Right ventricle myocardium superior (tissue), 1 donor: ENCODE measurements at regions not wholly inside any gene's neighbourhood (a gene's known extent, or its start where the extent isn't known, plus 50 kb on each side); places are given as distances from the start of the nearest gene placed in this dataset.

Experiments
- ATAC-seq: fragments of 200-7000 bp; cut with Tn5 transposase; one replicate; pipeline ENCODE4 v1.9.1; 2020; ENCODE audit warnings: mild to moderate bottlenecking; ENCODE audit not compliant: poor library complexity
- DNase-seq: peaks from one replicate; pipeline ENCODE4 v3.0.0-alpha.2; 2020
- intact Hi-C: fragments of 100-400 bp; cut with DNase I; formaldehyde crosslinking; loops from one replicate; pipeline ENCODE4 v1.11.2; 2022
- donor health status: DM: no; HTN: yes; CAD: no; lungs with severe emphysema.

DNA sequence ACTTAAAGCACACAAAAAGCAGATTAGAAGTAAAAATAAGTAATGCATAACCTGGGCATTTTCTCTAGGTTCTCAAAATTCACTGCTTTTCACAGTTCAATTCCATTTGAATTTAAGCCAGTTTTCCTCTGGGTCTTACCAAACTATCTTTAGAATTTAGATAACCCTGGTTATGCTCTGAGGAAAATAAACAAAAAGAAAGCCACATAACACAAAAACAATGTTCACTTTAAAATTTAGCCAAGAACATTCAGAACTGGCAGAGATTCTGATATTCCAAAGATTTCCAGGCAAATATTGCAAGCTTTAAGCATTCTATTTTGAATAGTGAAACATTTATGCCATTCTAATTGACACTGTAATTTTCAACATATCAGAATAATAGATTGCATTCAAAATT, 50.7 kb upstream of the PRKG1 start:
- intact Hi-C loops, result no loop called here
- DNase-seq (no peak), ATAC-seq (peak; percentile 62)
